Occipital lobe (tissue), 1 donor: ENCODE measurements at regions not wholly inside any gene's neighbourhood (a gene's known extent, or its start where the extent isn't known, plus 50 kb on each side); places are given as distances from the start of the nearest gene placed in this dataset.

Experiments
- DNase-seq: peaks from one replicate; lab custom pipeline; 2025; lab: John Stamatoyannopoulos, UW

DNA sequence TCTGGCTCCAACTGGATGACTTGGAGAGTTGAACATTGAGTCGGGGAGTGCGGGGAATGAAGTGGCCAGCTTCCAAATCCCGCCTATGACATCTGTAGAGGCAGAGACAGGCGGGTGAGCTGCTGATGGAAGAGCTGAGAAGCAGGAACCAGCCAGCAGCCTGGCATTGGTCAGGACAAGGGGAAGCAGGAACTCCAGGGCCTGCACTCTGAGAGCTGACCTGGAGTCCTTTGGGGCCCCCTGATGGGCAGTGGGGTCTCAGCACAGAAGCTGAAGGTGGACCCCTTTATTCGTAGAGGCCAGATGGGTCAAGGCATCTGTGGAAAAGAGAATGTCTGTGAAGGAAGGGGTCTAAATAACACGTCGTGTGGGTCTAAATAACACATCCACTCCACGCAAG lies 57.0 kb downstream of the SEC61G start:
- DNase-seq, result no peak

DNA sequence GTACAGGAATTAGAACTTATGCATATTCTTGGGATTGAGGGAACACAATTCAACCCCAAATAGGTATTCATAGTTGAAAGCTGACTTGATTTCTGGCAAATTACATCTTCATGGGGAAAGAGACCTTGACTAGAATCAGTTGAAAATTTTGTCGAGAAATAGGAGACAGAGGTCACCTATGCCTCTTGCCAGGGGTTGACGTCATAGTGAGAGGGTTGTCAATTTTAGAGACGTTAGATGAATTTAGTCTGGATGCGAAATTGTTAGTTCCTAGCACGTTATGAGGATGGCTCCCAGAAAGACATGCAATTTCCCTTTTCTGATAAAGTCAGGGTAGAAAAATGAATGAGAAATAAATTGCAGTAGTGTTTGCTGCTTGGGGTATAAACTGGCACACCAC lies 59.3 kb downstream of the SEC61G start:
- no peak for DNase-seq

DNA sequence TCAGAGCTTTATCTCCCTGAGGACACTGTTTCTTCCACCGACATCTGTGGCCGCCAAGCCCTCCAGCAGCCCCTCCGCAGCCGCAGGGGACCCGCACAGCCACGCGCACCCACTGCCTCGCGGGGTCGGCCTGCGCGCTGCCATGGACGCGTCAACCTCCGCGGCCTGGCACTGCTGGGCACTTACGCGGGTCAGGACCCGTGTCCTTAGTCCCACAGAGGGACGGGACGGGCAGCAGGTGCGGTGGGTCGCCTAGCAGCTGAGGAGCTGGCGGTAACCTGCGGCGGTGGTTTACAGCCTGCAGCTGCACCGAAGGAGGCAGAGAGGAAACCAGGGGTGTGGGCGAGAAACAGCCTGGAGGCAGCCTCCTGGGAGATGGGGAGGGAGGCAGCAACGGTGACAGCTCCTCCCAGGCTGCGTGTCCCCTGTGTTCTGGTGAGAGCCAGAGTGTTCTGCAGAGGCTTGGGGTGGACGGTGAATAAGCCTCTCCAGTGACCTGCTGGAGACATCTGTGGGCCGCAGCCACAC lies 61.3 kb downstream of the SEC61G start:
- no peak for DNase-seq

DNA sequence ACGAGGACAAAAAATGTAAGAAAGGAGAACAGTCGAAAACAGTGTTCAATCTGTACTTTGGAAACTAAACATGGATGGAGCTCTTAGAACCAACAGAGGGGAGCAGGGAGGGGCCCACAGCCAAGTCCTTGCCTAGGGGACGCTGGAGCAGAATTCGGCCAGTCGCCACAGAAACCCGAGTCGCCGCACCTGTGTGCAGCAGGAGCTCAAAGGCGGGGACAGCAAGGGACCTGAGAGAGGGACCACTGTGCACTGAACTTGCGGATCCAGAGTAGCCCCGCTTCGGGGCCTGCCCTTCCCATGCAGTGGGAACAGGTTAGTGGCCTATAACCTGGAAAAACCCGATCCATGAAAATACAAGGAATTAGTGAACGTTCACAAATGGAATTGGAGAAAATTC lies 68.1 kb downstream of the SEC61G start:
- DNase-seq, result no peak

DNA sequence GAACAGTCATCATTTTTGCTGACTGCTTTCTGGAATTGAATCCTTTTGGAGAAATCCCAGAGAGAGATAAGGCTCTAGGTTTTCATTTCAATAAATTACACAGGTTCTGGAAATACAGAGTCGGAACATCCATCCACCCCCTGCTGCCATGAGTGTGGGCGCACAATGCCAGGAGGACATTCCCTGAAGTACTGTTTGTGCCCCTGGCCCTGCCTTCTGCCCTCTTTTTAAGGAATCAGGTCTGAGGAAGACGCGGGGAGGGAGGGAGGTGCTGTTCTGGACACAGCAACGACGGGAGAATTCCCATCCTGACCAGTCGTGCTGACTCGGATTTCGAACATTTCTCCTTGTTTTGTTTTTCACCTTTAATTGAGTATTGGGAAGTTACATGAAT lies 69.0 kb downstream of the SEC61G start:
- no peak for DNase-seq

DNA sequence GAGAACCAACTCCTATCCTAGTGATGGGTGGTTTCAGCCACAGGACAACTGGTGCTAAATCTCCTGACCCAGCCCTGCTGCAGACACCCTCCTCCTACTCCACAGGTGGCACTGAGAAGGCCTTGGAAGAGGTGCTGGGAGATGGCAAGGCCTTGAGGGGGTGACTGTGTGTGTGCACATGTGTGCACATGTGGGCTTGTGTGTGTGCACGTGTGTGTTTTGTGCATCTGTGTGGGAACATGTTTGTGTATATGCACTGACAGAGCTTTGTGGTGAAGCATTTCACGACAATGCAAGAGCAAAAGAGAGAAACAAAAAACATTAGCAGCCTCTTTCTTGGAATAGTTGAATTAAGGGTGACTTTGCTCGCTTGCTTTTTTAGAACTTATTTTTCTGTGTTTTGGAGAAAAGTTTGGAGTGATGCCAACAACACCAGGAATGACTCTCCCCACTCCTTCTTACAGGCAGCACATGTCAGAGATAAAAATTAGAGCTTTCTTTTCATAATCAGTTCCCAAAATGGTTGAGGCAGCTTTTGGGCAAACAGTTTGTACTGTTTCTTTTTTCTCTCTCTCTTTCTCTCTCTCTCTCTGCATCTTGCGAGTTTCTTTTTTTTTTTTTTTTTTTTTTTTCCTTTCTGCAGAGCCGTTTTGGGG lies 69.5 kb downstream of the SEC61G start:
- DNase-seq, result no peak

DNA sequence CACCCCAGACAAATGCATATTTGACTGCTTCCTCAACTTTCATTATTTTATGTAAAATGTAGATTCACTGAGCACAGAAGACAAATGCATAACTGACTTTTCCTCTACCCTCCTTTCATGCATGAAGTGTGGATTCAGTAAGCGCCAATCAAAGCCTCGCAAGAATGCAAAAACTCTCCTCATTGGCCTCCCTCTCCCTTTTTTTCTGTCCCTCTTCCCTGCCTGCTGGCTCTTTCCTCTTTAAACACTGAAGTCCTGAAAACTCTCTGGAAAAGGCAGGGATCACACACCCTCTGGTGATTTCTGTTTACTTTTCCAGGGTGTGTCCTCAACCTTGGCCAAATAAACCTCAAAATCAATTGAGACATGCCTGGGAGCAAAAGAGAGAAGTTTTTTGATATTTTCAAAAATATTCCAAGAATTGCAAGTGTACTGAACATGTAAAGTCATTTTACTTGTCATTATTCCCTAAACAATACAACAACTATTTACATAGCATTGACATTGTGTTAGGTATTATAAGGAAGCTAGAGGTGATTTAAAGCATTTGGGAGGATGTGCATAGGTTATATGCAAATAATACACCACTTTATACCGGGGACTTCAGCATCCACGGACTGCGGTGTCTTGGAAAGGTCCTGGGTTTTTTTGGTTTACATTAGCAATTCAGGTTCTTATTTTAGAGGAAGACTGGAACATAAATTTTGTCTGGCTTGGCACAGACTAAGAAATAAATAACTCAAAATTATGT lies 71.4 kb downstream of the SEC61G start:
- DNase-seq, result no peak

DNA sequence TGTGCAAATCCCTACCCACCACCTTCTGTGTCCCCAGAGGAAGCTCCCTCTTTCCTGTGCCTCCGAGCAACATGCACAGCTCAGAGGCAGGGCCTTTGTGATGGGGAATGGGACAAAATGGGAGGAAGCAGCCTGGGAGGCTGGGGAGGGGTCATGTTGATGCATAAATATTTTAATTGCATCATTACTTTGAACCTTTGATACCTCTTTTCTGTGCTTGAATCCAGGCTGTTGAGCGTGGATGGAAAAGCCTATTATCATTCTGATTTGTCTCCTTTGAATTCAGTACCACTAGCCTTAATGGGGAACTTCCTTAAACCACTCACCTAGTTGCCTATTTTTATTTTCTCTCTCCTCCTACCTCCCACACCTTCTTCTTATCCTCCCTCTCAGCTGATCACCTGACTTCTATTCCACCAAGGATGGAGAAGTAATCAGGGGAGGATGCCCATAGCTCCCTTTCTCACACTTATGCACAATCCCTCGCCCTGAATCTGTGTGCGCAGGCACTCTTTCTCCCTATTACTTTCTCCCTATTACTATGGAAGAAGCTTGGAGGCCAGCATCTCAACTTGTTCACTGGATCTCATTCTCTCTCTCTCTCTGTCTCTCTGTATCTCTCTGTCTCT lies 78.5 kb downstream of the SEC61G start:
- DNase-seq, result no peak

DNA sequence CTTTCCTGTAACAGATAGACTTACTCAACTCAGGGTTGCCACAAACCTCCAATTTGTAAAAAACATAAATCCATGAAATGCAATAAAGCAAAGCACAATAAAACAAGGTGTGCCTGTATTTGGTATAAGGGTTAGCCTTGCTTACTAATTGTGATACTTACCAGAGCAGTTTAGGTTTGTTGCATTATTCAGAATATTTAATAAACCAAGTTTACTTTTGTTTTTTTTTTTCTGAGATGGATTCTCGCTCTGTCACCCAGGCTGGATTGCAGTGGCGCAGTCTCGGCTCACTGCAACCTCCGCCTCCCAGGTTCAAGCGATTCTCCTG lies 79.6 kb downstream of the SEC61G start:
- DNase-seq, result no peak

DNA sequence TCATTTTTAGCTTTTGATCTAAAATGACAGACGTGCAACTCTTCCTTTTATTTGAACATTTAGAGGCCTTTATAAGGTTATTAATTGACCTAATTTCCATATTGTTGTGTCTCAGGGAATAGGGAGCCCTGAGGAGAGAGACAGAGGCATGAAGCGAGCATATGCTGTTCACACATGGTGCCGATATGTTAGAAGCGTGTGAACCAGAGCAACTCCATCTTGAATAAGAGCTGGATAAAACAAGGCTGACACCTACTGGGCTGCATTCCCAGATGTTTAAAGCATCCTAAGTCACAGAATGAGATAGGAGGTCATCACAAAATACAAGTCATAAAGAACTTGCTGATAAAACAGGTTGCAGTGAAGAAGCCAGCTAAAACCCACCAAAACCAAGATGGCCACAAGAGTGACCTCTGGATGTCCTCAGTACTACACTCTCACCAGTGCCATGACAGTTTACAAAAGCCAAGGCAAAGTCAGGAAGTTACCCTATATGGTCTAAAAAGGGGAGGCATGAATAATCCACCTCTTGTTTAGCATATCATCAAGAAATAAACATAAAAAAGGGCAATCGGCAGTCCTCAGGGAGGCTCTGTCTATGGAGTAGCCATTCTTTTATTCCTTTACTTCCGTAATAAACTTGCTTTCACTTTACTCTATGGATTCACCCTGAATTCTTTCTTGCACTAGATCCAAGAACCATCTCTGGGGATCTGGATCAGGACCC lies 80.1 kb downstream of the SEC61G start:
- no peak for DNase-seq

DNA sequence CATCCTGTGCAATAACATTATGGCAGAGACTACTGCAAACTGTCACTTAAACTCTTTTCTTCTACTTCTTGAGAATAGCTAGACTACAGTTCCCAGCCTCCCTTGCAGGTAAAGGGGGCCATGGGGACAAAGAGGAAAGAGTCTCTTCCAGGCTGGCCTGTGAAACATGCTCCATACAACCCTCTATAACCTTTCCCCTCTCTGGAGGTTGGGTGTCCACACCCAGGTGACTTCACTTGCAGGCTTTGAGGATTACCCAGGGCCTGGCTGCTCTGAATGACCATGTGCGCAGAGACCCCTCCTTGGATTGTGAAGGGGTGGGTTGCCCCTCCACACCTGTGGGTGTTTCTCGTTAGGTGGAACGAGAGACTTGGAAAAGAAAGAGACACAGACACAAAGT lies 84.1 kb downstream of the SEC61G start:
- no peak for DNase-seq

DNA sequence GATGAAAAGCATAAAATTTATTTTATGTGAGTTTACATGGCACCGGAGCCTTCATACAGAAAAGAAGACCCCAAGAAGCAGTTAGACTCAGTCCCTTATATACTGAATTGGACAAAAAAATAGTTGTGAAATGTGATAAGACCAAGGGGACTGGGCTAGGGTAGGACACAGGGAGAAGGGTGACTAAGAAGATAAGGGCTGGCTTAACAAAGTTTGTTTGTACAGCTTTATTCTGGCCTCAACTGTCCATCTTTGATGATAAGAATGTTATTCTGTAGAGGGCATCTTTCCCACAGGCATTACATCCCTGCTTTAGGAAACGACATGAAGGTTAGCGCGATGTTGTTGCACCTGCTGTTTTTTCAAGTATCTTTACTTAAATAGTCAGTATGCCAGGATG lies 86.5 kb downstream of the SEC61G start:
- DNase-seq, result no peak

DNA sequence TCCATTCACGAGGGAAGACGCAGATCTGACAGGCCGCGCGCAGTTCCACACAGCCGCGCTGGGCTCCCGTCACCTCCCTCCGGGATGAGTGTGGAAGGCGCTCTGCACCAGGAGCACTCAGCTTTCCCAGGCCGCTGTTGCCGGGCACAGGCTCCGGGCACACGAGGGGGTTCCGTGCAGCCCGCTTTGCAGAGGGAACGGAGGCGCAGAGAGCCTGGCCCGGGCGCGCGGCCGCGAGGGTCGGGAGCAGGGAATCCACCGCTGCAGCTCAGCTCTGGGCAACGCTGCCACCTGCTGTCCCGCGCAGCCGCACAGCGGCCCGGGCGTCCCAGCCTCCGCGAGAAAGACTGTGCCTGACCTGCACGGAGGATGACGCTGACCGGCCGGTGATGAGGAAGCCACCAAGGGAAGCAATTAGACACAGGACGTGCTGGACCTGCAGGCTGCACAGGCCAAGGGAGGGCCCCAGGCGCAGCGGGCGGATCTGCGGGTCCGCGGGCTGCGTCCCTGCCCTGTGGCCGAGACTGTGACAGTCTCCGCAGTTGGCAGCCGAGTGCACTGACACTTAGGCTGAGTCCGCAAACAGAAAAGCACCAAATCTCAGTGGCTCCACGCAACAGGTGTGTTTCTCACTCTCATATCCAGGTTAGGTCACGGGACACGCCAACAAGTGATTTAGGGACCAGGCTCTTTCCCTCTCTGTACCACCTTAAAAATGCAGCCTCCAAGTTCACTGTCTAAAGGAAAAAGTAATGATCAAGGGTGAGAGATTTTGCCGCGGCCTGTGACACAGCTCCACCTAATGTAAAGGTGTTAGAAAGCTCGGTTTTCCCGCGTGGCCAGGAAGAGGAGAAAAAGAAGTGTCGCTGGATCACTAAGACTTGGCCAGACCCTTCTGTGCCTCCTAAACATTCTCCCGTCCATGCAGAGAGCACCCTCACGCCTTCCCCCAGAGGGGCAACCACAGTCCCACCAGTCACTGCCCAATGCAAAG lies 94.5 kb downstream of the SEC61G start:
- DNase-seq, result peak; percentile 68

DNA sequence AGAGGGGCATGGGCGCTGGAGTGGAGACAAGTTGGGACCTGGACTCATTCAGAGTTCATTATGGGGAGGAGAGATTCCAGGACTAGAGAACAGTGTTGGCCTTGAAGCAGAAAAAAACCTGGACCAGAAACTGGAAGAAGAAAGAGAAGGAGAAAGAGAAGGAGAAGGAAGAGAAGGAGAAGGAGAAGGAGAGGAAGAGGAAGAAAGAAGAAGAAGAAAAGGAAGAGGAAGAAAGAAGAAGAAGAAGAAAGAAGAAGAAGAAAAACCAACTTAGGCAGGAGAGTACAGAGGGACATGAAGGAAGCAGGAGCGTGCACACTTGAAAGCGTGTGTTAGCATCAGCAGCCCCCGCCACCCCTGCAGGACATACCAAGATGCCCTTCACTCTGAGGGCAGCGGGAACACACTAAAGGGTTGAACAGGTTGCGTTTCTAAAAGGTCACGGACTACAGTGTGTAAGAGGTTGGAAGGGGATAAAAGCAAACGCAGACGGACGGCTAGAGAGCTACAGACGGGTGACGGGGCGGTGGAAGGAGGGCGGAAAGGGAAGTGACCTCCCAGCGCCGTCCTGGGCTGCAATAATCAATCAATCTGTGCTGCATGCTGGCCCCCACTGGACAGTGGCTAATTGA lies 95.3 kb downstream of the SEC61G start:
- DNase-seq, result no peak

DNA sequence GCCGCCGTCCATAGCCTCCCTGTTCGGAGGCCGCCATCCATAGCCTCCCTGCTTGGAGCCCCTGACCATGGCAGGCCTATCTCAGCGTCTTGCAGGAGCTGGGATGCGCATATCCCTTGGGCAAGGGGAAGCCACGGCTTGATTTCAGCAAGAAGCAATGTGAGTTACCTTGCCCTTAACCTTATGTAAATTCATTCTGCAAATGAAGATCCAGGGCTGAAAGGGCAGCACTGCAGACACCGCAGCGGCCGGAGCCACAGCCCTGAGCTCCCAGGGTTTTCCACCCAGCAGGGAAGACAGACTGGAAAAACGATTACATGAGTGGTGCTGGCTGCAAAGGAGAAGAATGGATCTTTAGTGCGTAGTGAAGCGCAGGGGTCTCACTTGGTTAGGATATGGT lies 95.8 kb downstream of the SEC61G start:
- DNase-seq, result no peak

DNA sequence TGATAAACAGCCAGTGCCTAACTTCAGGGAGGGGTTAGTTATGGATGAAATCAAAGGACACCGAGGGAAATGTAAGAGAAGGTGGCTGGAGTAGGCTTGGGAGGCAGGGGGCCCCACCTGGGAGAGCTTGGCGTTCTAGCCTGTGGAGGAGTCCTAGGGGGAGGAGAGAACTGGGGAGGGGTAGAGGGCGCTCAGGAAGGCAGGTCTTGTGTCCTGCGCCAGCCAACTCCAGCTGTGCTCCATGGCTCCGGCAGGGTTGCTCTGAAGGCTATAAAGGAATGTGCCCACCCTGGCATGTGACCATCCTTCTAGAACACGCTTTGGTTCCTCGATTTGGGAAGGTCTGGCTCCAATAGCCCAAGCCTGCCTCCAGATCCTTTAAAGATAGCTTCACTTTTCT lies 96.3 kb downstream of the SEC61G start:
- no peak for DNase-seq

DNA sequence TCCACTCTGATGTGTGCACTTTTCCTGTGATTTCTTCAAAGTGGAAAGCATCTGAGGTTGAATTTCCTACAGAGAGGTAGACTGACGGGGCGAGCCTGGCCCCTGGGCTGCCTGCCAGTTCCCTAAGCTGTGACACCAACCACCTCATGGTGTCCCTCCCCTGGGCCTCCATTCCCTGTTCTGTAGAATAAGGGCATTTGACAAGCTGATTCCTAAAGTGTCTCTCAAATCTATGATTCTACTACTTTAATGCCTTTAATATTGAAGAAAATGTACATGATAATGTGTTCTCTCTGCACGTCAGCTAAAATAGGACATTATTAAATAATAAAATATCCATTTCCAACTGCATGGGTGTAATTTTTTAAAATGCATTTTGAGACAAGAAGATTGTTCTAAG lies 105.1 kb downstream of the SEC61G start:
- DNase-seq, result no peak

DNA sequence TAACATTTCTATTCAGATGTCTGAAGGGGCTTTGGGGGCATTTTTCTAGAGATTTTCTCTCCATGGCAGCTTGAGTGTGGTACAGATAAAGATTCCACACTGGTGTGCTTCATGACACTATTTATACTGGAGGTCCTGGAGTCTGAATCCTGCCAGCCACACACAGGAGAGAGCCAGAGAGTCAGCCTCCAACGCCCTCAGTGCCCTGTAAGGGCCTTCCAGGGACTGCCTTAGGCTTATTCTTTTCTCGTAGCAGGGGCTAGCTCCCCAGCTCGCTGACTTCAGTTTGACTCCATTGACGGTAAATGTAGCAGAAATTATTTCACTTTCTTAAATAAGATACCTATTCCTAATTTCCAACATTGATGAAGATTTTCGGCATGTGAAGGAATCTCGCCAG lies 100.9 kb downstream of the VSTM2A start:
- DNase-seq, result no peak

DNA sequence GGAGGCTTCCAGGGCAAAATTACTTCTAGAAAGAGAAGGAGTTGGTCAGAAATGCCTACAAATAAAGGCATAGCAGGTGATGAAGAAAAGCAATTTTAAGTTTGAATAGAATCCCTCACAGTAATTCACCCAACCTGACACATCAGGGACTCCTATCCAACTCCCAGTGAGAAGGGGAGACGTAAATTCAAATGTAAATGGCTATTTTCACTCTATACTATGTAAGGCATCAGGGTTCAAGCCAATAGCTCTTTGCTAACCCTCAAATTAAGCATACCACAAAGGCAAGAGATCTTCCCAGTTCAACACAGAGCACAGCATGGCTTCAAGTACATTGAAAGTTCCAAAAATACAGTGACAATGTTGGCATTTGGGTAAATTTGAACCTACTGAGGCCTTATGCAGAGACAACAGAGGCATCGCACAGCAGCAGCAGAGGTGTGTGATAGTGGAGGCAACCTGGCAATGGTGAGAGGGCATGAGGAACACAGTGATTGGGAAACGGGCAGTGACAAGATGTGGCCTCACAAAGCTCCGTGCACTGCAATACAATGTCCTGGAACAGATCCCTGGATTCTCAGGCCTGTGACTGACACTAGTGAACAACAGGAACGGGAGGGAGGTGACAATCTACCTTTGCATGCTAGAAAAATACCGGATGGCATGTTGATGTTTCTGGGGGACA lies 95.7 kb downstream of the VSTM2A start:
- no peak for DNase-seq

DNA sequence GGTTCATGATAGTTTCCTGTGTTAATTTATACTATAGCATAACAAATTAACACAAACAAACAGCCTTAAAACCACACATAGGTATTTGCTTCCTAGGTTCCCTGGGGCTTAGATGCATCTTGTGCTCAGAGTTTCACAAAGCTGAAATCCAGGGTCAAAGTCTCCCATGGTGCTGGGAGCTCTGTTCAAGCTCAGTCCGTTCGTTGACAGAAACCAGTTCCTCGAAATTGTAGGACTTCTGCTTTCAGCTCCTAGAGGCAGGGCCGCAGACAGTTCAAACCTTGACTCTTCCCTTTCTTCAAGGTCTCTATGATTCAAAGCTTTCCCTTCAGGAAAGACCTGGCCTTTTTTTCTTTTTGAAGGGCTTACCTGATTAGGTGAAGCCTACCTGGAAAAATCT lies 90.5 kb downstream of the VSTM2A start:
- DNase-seq, result no peak
